ENCODE measurements at regions not wholly inside any gene's neighbourhood (a gene's known extent, or its start where the extent isn't known, plus 50 kb on each side); places are given as distances from the start of the nearest gene placed in this dataset.

DNA sequence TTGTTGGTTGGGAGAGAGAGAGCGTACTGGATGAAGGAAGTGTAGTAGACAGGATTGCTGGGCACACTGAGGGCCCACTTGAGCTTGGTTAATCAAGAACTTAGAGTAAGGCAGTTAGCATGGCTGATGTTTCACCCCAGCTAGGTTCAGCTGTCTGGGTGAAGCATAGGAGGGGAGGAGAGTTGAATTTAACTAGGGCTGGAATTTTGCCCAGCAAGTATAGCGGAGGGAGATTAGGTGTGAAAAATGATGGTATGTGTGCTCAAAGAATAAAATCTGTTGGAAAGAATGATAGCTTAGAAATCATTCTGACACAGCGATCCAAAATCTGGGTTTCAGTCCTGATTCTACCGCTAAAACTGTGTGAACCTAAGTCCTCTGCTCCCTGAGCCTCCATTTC is 461.5 kb upstream of the PROX1 start:
- no peak for TF ChIP-seq POLR2A (IDR thresholded peaks at IDR 0.05)
- TF ChIP-seq, protein P1, sequence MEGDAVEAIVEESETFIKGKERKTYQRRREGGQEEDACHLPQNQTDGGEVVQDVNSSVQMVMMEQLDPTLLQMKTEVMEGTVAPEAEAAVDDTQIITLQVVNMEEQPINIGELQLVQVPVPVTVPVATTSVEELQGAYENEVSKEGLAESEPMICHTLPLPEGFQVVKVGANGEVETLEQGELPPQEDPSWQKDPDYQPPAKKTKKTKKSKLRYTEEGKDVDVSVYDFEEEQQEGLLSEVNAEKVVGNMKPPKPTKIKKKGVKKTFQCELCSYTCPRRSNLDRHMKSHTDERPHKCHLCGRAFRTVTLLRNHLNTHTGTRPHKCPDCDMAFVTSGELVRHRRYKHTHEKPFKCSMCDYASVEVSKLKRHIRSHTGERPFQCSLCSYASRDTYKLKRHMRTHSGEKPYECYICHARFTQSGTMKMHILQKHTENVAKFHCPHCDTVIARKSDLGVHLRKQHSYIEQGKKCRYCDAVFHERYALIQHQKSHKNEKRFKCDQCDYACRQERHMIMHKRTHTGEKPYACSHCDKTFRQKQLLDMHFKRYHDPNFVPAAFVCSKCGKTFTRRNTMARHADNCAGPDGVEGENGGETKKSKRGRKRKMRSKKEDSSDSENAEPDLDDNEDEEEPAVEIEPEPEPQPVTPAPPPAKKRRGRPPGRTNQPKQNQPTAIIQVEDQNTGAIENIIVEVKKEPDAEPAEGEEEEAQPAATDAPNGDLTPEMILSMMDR (IDR thresholded peaks at IDR 0.05), result no peak
- TF ChIP-seq EP300 (IDR thresholded peaks at IDR 0.05), result no peak
- TF ChIP-seq POLR2AphosphoS5 (IDR thresholded peaks at IDR 0.05), result no peak
